Neural progenitor cell (in vitro differentiated cells): ENCODE measurements at regions not wholly inside any gene's neighbourhood (a gene's known extent, or its start where the extent isn't known, plus 50 kb on each side); places are given as distances from the start of the nearest gene placed in this dataset.
A peak's percentile ranks its signal among the peaks of the same experiment; 100 is the strongest.

Source experiments
- EZH2 ChIP-seq: fragments of 200-600 bp; sonication (generic); IDR thresholded peaks from 2 replicates; pipeline ENCODE4 v1.6.1; 2017; ENCODE audit warnings: antibody characterized with exemption, mild to moderate bottlenecking, moderate library complexity
- EZH2phosphoT487 ChIP-seq: fragments of 200-600 bp; sonication (generic); IDR thresholded peaks from 2 replicates; pipeline ENCODE4 v1.6.1; 2017; ENCODE audit warnings: antibody characterized with exemption
- TF ChIP-seq, protein P1 (sequence below): fragments of 200-600 bp; sonication (generic); IDR thresholded peaks from 2 replicates; pipeline ENCODE4 v1.5.1; 2017; ENCODE audit warnings: antibody characterized with exemption, mild to moderate bottlenecking

DNA sequence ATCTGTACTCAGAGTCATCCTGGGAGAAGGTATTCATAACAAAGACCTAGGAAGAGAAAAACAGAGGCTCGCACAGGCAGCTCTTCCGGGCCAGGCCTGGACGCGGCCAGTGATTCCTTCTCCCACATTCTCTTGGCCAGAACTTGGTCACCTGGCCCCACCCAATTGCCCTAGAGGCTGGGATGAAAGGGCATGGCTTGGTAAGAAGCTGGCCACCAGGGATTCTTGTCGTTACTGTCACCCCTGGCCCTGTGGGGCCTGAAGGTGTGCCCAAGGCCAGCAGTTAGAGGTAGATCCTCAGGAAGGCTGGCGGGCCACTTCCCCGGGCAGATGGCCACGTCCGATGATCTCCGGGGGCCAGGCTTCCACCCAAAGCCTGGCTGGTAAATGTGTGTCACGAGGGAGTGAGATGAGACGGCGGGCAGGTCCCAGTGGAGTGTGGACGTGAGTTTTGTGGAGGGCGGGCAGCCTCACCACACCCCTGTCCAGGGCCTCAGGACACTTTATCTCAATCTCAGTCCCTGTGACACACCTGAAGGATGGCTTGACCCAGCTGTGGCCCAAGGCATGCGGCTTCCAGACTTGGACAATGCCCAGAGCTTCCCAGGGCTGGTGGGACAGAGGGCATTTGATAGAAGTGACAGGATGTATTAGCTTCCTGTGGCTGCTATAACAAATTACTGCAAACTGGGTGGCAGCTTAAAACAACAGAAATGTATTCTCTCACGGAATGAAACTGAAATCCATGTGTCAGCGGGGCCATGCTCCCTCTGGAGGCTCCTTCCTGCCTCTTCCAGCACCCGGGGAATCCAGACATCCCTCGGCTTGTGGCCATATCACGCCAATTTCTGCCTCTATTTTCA, 66.3 kb upstream of the GSE1 start:
- TF ChIP-seq, protein P1, sequence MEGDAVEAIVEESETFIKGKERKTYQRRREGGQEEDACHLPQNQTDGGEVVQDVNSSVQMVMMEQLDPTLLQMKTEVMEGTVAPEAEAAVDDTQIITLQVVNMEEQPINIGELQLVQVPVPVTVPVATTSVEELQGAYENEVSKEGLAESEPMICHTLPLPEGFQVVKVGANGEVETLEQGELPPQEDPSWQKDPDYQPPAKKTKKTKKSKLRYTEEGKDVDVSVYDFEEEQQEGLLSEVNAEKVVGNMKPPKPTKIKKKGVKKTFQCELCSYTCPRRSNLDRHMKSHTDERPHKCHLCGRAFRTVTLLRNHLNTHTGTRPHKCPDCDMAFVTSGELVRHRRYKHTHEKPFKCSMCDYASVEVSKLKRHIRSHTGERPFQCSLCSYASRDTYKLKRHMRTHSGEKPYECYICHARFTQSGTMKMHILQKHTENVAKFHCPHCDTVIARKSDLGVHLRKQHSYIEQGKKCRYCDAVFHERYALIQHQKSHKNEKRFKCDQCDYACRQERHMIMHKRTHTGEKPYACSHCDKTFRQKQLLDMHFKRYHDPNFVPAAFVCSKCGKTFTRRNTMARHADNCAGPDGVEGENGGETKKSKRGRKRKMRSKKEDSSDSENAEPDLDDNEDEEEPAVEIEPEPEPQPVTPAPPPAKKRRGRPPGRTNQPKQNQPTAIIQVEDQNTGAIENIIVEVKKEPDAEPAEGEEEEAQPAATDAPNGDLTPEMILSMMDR = peak; percentile 9
- TF ChIP-seq EZH2 = no peak
- no peak for TF ChIP-seq EZH2phosphoT487
